Central memory CD8-positive, alpha-beta T cell (primary cell): ENCODE measurements at regions not wholly inside any gene's neighbourhood (a gene's known extent, or its start where the extent isn't known, plus 50 kb on each side); places are given as distances from the start of the nearest gene placed in this dataset.

ENCODE experiments used
- ATAC-seq: fragments of 150-1000 bp; cut with Tn5 transposase; replicated peaks from 2 replicates; pipeline ENCODE4 v1.10.0; 2022; ENCODE audit warnings: mild to moderate bottlenecking, moderate FRiP score, moderate number of reproducible peaks; ENCODE audit not compliant: poor library complexity, severe bottlenecking; ENCODE audit errors: extremely low read depth
- DNase-seq, 2 donors: peaks; one replicate each; pipeline ENCODE4 v3.0.0; 2021; ENCODE audit warnings: low spot score in 2 of 2
- H3K27ac Mint-ChIP-seq: one replicate; pipeline ENCODE4 v1.8.0; 2022; ENCODE audit warnings: low read depth, mild to moderate bottlenecking, moderate library complexity, mixed read lengths
- H3K27me3 Mint-ChIP-seq: one replicate; pipeline ENCODE4 v1.8.0; 2022; ENCODE audit warnings: mixed read lengths
- H3K36me3 Mint-ChIP-seq: one replicate; pipeline ENCODE4 v1.8.0; 2022; ENCODE audit warnings: mild to moderate bottlenecking, moderate library complexity, mixed read lengths; ENCODE audit not compliant: insufficient read depth
- H3K4me1 Mint-ChIP-seq: one replicate; pipeline ENCODE4 v1.8.0; 2022; ENCODE audit warnings: mixed read lengths
- H3K4me3 Mint-ChIP-seq: one replicate; pipeline ENCODE4 v1.8.0; 2022; ENCODE audit warnings: mild to moderate bottlenecking, moderate library complexity, mixed read lengths
- H3K9me3 Mint-ChIP-seq: one replicate; pipeline ENCODE4 v1.8.0; 2022; ENCODE audit warnings: mixed read lengths

- Mint-ChIP-seq H3K4me1 (peaks cover 18% of the 10 kb centered on the region), H3K27me3 (no peaks in the 10 kb centered on the region), H3K4me3 (no peak overlapping the region), H3K9me3 (no peaks in the 10 kb centered on the region), H3K36me3 (peaks cover 3% of the 10 kb centered on the region), H3K27ac (no peak overlapping the region)
- no peak for ATAC-seq
- DNase-seq: no peak
Observed at GRCh38 chr21:35220301-35220700, 171.2 kb upstream of the RUNX1 start.

- no peak for ATAC-seq
- Mint-ChIP-seq H3K27me3 (no peaks in the 10 kb centered on the region), H3K27ac (no peak overlapping the region), H3K9me3 (no peaks in the 10 kb centered on the region), H3K36me3 (peaks cover 3% of the 10 kb centered on the region), H3K4me3 (no peak overlapping the region), H3K4me1 (peaks cover 16% of the 10 kb centered on the region)
- DNase-seq: no peak
Observed at GRCh38 chr21:35219719-35220118, 170.6 kb upstream of the RUNX1 start.

GRCh38 chr21:35219291-35219690 is 170.2 kb upstream of the RUNX1 start:
- DNase-seq (no peak), ATAC-seq (no peak)
- no peaks in the 10 kb centered on the region for H3K27me3 Mint-ChIP-seq
- peaks cover 16% of the 10 kb centered on the region for H3K4me1 Mint-ChIP-seq
- no peak overlapping the region for H3K4me3 Mint-ChIP-seq
- H3K27ac Mint-ChIP-seq: no peak overlapping the region
- peaks cover 3% of the 10 kb centered on the region for H3K36me3 Mint-ChIP-seq
- no peaks in the 10 kb centered on the region for H3K9me3 Mint-ChIP-seq

- Mint-ChIP-seq H3K4me1 (peaks cover 11% of the 10 kb centered on the region), H3K9me3 (no peaks in the 10 kb centered on the region), H3K27ac (no peak overlapping the region), H3K27me3 (no peaks in the 10 kb centered on the region), H3K4me3 (no peak overlapping the region), H3K36me3 (no peaks in the 10 kb centered on the region)
- DNase-seq (no peak), ATAC-seq (no peak)
Observed at GRCh38 chr21:35217504-35218060, 168.5 kb upstream of the RUNX1 start.

GRCh38 chr21:35216996-35217395 is 167.9 kb upstream of the RUNX1 start:
- DNase-seq: no peak
- Mint-ChIP-seq H3K27ac (no peak overlapping the region), H3K4me3 (no peak overlapping the region), H3K36me3 (no peaks in the 10 kb centered on the region), H3K27me3 (no peaks in the 10 kb centered on the region), H3K9me3 (no peaks in the 10 kb centered on the region), H3K4me1 (peaks cover 5% of the 10 kb centered on the region)
- no peak for ATAC-seq

- Mint-ChIP-seq H3K4me1 (no peaks in the 10 kb centered on the region), H3K36me3 (peaks cover 2% of the 10 kb centered on the region), H3K27ac (no peak overlapping the region), H3K9me3 (no peaks in the 10 kb centered on the region), H3K4me3 (no peak overlapping the region), H3K27me3 (no peaks in the 10 kb centered on the region)
- ATAC-seq: no peak
- no peak for DNase-seq
Observed at GRCh38 chr21:35215870-35216269, 166.8 kb upstream of the RUNX1 start.

- H3K4me1 Mint-ChIP-seq: no peaks in the 10 kb centered on the region
- DNase-seq: no peak
- no peak overlapping the region for H3K27ac Mint-ChIP-seq
- no peaks in the 10 kb centered on the region for H3K27me3 Mint-ChIP-seq
- no peak overlapping the region for H3K4me3 Mint-ChIP-seq
- H3K36me3 Mint-ChIP-seq: peaks cover 2% of the 10 kb centered on the region
- peaks cover 10% of the 10 kb centered on the region for H3K9me3 Mint-ChIP-seq
- no peak for ATAC-seq
Observed at GRCh38 chr21:35212393-35213127, 163.5 kb upstream of the RUNX1 start.

- Mint-ChIP-seq H3K4me1 (no peaks in the 10 kb centered on the region), H3K9me3 (peaks cover 10% of the 10 kb centered on the region), H3K27ac (no peak overlapping the region), H3K27me3 (peaks cover 6% of the 10 kb centered on the region), H3K4me3 (no peak overlapping the region), H3K36me3 (peaks cover 3% of the 10 kb centered on the region)
- DNase-seq: no peak
- no peak for ATAC-seq
Observed at GRCh38 chr21:35211782-35212181, 162.7 kb upstream of the RUNX1 start.

- peaks cover 16% of the 10 kb centered on the region for H3K27me3 Mint-ChIP-seq
- H3K27ac Mint-ChIP-seq: no peak overlapping the region
- H3K9me3 Mint-ChIP-seq: peaks cover 10% of the 10 kb centered on the region
- H3K4me1 Mint-ChIP-seq: peaks cover 8% of the 10 kb centered on the region
- DNase-seq: no peak
- ATAC-seq: no peak
- no peak overlapping the region for H3K4me3 Mint-ChIP-seq
- peaks cover 5% of the 10 kb centered on the region for H3K36me3 Mint-ChIP-seq
Observed at GRCh38 chr21:35210093-35210492, 161.0 kb upstream of the RUNX1 start.

- peaks cover 16% of the 10 kb centered on the region for H3K27me3 Mint-ChIP-seq
- no peak for ATAC-seq
- H3K4me1 Mint-ChIP-seq: peaks cover 12% of the 10 kb centered on the region
- peaks cover 5% of the 10 kb centered on the region for H3K36me3 Mint-ChIP-seq
- H3K4me3 Mint-ChIP-seq: no peak overlapping the region
- no peak overlapping the region for H3K27ac Mint-ChIP-seq
- no peak for DNase-seq
- H3K9me3 Mint-ChIP-seq: peaks cover 10% of the 10 kb centered on the region
Observed at GRCh38 chr21:35208810-35209517, 159.9 kb upstream of the RUNX1 start.

GRCh38 chr21:35208104-35208503 is 159.0 kb upstream of the RUNX1 start:
- Mint-ChIP-seq H3K4me3 (no peak overlapping the region), H3K27me3 (peaks cover 16% of the 10 kb centered on the region), H3K27ac (no peak overlapping the region), H3K4me1 (peaks cover 12% of the 10 kb centered on the region), H3K36me3 (peaks cover 5% of the 10 kb centered on the region), H3K9me3 (peaks cover 10% of the 10 kb centered on the region)
- ATAC-seq: no peak
- no peak for DNase-seq

GRCh38 chr21:35207322-35207721 is 158.2 kb upstream of the RUNX1 start:
- Mint-ChIP-seq H3K9me3 (peaks cover 10% of the 10 kb centered on the region), H3K36me3 (peaks cover 5% of the 10 kb centered on the region), H3K4me1 (peaks cover 12% of the 10 kb centered on the region), H3K27ac (no peak overlapping the region), H3K4me3 (no peak overlapping the region), H3K27me3 (peaks cover 16% of the 10 kb centered on the region)
- ATAC-seq: no peak
- no peak for DNase-seq
